ENCODE measurements at regions not wholly inside any gene's neighbourhood (a gene's known extent, or its start where the extent isn't known, plus 50 kb on each side); places are given as distances from the start of the nearest gene placed in this dataset.

DNA sequence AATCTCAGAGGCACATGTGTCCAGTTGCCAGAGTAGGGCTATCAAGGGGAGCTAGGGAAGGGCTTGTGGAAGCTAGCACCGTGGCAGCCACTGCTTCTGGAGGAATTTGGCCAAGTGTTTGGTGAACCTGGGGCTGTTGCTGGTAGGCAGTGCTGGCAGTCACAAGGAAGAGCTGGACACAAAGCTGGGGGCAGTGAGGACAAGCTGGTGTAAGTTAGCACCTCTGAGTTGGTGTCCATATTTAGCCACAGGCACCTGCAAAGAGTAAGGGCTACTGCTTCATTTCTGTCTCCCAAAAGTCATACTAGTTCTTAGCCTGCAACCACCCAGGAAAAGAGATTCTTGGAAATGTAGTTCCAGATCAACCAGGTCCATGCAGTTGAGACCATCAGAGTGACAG lies 359.4 kb downstream of the CSNK1G3 start:
- no peak for DNase-seq (ENCODE audit: extremely low spot score)
- POLR2A ChIA-PET, result no interaction called here
- TF ChIP-seq CTCF (IDR thresholded peaks at IDR 0.05; ENCODE audit: control extremely low read depth, extremely low read depth, low read depth, missing control alignments), result no peak
- CTCF ChIA-PET, result no interaction called here

- TF ChIP-seq CTCF (IDR thresholded peaks at IDR 0.05; ENCODE audit: control extremely low read depth, extremely low read depth, low read depth, missing control alignments), result no peak
- POLR2A ChIA-PET, result no interaction called here
- CTCF ChIA-PET, result interaction anchor here (1.5 to 1.6 kb wide), 2 partner anchors 9 to 12 kb away, joined by 4 to 6 read pairs; no protein-coding TSS in a partner anchor
- no peak for DNase-seq (ENCODE audit: extremely low spot score)
Observed at GRCh38 chr5:123868881-123869280, 356.9 kb downstream of the CSNK1G3 start.

DNA sequence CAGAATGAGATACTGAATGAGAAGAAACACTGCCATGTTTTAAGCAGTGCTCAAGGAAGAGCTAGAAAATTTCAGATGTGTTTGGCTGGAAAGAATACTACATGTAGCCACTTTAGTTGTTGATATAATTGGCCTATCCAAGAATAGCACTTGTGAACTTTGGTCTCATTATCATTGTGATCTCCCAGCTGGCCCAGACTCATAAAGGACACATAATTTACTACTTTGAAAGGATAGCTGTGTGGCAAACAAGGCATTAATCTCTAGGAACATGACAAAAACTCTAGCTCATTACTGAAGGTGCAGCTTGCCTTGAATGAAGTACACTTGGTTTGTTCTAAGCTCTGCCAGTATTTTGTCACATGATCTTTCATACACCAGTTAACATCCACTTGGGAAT lies 356.3 kb downstream of the CSNK1G3 start:
- no peak for DNase-seq (ENCODE audit: extremely low spot score)
- ChIA-PET CTCF (interaction anchor here (1.4 to 1.6 kb wide), 3 partner anchors 9 to 11 kb away, joined by 4 to 6 read pairs (median 4); no protein-coding TSS in a partner anchor), POLR2A (no interaction called here)

DNA sequence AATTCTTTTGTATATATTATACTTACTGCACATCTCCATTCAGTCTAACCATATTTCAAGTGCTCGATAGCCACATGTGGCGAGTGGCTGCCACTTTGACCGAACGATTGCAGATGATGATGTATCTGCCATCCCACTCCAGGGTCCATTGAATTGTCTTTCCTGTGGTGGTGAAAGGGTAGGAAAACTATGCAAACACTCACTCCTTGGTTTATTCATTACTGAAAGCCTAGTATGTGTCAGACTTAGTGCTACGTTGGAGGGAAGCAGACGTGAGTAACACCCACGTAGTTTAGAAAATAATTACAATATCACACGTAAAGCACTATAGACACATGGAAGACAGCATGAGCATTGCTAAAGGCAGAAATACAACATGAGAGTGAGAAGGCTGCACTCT lies 353.7 kb downstream of the CSNK1G3 start:
- DNase-seq (ENCODE audit: extremely low spot score), result no peak
- TF ChIP-seq CTCF (IDR thresholded peaks at IDR 0.05; ENCODE audit: control extremely low read depth, extremely low read depth, low read depth, missing control alignments), result no peak
- POLR2A ChIA-PET, result no interaction called here
- CTCF ChIA-PET, result no interaction called here

More for the DNA sequence above, 356.3 kb downstream of the CSNK1G3 start:
- no peak for TF ChIP-seq CTCF (IDR thresholded peaks at IDR 0.05; ENCODE audit: control extremely low read depth, extremely low read depth, low read depth, missing control alignments)

DNA sequence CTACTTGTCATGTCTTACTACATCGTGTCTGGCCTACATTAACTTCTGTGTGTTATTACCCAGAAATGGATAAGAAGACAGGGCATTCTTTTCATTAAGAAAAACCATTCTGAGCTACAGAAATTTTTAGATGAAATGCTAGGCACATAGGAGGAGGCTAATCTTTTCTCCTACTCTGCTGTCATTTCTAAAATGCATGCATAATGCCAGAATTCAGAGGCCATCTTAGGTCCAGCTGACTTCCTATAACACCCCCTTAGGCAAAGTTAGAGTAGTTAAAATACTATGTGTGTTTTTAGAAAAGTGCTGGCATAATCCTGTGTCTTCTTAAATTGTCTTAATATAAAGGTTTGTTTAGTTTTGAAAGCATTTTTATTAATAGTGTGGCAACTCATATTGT lies 352.6 kb downstream of the CSNK1G3 start:
- POLR2A ChIA-PET, result no interaction called here
- DNase-seq (ENCODE audit: extremely low spot score), result no peak
- CTCF ChIA-PET, result no interaction called here
- no peak for TF ChIP-seq CTCF (IDR thresholded peaks at IDR 0.05; ENCODE audit: control extremely low read depth, extremely low read depth, low read depth, missing control alignments)

DNA sequence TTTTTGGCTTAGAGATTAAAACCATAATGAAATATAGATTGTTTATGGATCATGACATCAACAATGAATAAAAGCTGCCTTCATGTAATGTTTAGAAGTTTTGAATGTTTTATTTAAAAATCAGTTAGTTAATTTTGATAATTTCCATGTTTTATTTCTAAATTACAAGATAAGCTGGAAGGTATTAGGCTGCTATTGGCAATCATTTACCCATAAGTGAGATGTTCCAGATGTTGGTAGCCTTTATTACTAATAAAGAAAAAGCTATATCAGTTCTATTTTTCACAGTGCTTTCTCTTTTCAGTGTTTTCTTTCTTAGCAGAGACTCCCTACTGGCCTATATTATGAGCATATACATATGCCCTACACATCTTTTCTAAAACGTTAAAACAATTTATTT lies 347.0 kb downstream of the CSNK1G3 start:
- POLR2A ChIA-PET, result no interaction called here
- CTCF ChIA-PET, result interaction anchor here (0.7 kb wide), 1 partner anchor 9 kb away, joined by 4 read pairs; no protein-coding TSS in a partner anchor
- TF ChIP-seq CTCF (IDR thresholded peaks at IDR 0.05; ENCODE audit: control extremely low read depth, extremely low read depth, low read depth, missing control alignments), result no peak
- DNase-seq (ENCODE audit: extremely low spot score), result no peak

GRCh38 chr5:123856766-123857165 lies 344.8 kb downstream of the CSNK1G3 start:
- DNase-seq (ENCODE audit: extremely low spot score), result no peak
- TF ChIP-seq CTCF (IDR thresholded peaks at IDR 0.05; ENCODE audit: control extremely low read depth, extremely low read depth, low read depth, missing control alignments), result no peak
- POLR2A ChIA-PET, result no interaction called here
- CTCF ChIA-PET, result interaction anchor here (1.3 to 2.2 kb wide), 2 partner anchors 11 to 27 kb away, joined by 3 to 6 read pairs; no protein-coding TSS in a partner anchor
